ENCODE measurements at regions not wholly inside any gene's neighbourhood (a gene's known extent, or its start where the extent isn't known, plus 50 kb on each side); places are given as distances from the start of the nearest gene placed in this dataset.

DNA sequence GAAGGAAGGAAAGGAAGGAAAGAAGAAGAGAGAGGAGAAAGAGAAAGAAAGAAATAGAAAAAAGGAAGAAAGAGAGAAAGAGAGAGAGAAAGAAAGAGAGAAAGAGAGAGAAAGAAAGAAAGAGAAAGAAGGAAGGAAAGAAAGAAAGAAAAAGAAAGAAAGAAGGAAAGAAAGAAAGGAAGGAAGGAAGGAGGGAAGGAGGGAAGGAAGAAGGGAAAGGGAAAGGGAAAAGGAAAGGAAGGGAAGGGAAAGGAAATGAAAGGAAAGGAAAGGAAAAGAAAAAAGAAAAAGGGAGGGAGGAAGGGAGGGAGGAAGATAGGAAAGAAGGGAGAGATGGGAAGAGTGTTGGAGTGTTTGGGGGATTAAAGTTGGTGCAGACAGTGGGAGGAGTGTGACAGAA lies 450.1 kb downstream of the GBE1 start:
- Histone ChIP-seq H3K79me2 (ENCODE audit: insufficient read depth, low read depth, low read length) (no peaks in the 10 kb centered on the region), H3K27ac (ENCODE audit: low read depth, low read length, poor library complexity, severe bottlenecking) (no peak overlapping the region), H4K20me1 (ENCODE audit: insufficient read depth, low read length) (no peaks in the 10 kb centered on the region), H3K36me3 (ENCODE audit: insufficient read depth, low read length) (no peaks in the 10 kb centered on the region), H3K4me3 (ENCODE audit: low read depth, low read length, poor library complexity, severe bottlenecking) (no peak overlapping the region), H3K4me2 (ENCODE audit: low read length) (no peak overlapping the region), H3K4me1 (ENCODE audit: insufficient read depth, low read length, poor library complexity, severe bottlenecking) (no peaks in the 10 kb centered on the region), H2AFZ (ENCODE audit: low read length) (no peak overlapping the region), H3K9me2 (ENCODE audit: insufficient read depth, low read length) (no peaks in the 10 kb centered on the region), H3K9me3 (ENCODE audit: low read length) (no peaks in the 10 kb centered on the region)
- BruUV-seq (replicated peaks) = no TSS peak
- TF ChIP-seq, protein P1, sequence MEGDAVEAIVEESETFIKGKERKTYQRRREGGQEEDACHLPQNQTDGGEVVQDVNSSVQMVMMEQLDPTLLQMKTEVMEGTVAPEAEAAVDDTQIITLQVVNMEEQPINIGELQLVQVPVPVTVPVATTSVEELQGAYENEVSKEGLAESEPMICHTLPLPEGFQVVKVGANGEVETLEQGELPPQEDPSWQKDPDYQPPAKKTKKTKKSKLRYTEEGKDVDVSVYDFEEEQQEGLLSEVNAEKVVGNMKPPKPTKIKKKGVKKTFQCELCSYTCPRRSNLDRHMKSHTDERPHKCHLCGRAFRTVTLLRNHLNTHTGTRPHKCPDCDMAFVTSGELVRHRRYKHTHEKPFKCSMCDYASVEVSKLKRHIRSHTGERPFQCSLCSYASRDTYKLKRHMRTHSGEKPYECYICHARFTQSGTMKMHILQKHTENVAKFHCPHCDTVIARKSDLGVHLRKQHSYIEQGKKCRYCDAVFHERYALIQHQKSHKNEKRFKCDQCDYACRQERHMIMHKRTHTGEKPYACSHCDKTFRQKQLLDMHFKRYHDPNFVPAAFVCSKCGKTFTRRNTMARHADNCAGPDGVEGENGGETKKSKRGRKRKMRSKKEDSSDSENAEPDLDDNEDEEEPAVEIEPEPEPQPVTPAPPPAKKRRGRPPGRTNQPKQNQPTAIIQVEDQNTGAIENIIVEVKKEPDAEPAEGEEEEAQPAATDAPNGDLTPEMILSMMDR (conservative IDR thresholded peaks at IDR 0.05; ENCODE audit: low read length) = no peak
- TF ChIP-seq EZH2phosphoT487 (IDR thresholded peaks at IDR 0.05; ENCODE audit: borderline replicate concordance, low read depth, low read length) = no peak
- intact Hi-C loops (cut with micrococcal nuclease; ENCODE audit: unreplicated experiment) = no loop called here
- POLR2A ChIA-PET = no interaction called here
- DNase-seq (ENCODE audit: low spot score) = no peak
- CTCF ChIA-PET (ENCODE audit: unreplicated experiment) = no interaction called here

DNA sequence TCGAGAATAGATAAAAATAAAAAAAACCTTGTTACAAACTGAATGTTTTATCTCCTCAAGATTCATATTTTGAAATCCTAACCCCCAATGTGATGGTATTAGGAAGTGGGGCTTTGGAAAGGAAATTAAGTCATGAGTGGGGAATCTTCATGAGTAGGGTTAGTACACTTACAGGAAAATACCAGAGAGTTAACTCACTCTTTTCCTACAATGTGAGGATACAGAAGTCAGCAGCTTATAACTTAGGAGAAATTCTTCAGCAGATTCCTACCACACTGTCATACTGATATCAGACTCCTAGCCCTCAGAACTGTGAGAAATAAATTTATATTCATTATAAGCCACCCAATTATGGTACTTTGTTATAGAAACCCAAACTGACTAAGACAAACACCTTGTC lies 453.1 kb downstream of the GBE1 start:
- DNase-seq (ENCODE audit: low spot score) = no peak
- intact Hi-C loops (cut with micrococcal nuclease; ENCODE audit: unreplicated experiment) = no loop called here
- Histone ChIP-seq H3K36me3 (ENCODE audit: insufficient read depth, low read length) (no peaks in the 10 kb centered on the region), H3K27ac (ENCODE audit: low read depth, low read length, poor library complexity, severe bottlenecking) (no peak overlapping the region), H3K79me2 (ENCODE audit: insufficient read depth, low read depth, low read length) (no peaks in the 10 kb centered on the region), H3K9me2 (ENCODE audit: insufficient read depth, low read length) (no peaks in the 10 kb centered on the region), H3K4me2 (ENCODE audit: low read length) (no peak overlapping the region), H3K9me3 (ENCODE audit: low read length) (no peaks in the 10 kb centered on the region), H3K4me1 (ENCODE audit: insufficient read depth, low read length, poor library complexity, severe bottlenecking) (no peaks in the 10 kb centered on the region), H2AFZ (ENCODE audit: low read length) (no peak overlapping the region), H4K20me1 (ENCODE audit: insufficient read depth, low read length) (no peaks in the 10 kb centered on the region), H3K4me3 (ENCODE audit: low read depth, low read length, poor library complexity, severe bottlenecking) (no peak overlapping the region)
- POLR2A ChIA-PET = no interaction called here
- TF ChIP-seq, protein P1 (conservative IDR thresholded peaks at IDR 0.05; ENCODE audit: low read length) = no peak
- TF ChIP-seq EZH2phosphoT487 (IDR thresholded peaks at IDR 0.05; ENCODE audit: borderline replicate concordance, low read depth, low read length) = no peak
- CTCF ChIA-PET (ENCODE audit: unreplicated experiment) = no interaction called here
- BruUV-seq (replicated peaks) = no TSS peak

DNA sequence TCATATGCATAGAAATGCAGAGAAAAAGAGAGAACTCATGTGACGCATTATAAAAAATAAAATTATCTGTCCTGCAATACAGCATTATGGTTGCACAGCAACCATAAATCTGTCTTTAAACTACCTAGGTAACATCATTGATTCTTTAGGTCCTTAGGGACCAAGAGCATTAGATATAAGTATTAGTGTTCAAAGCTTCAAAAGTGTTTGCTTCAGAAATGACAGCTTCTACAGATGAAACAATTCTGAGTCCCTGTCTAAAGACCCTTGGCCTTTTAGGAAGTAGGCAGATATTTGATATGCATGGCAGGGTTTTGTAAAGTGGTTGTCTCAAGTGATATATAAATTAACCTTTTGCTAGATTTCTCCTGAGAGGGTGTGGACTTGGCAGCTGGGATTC lies 454.2 kb downstream of the GBE1 start:
- Histone ChIP-seq H3K4me2 (ENCODE audit: low read length) (no peak overlapping the region), H3K4me1 (ENCODE audit: insufficient read depth, low read length, poor library complexity, severe bottlenecking) (no peaks in the 10 kb centered on the region), H2AFZ (ENCODE audit: low read length) (no peak overlapping the region; the same call in 1 of the 2 replicates), H3K9me3 (ENCODE audit: low read length) (no peaks in the 10 kb centered on the region), H3K9me2 (ENCODE audit: insufficient read depth, low read length) (no peaks in the 10 kb centered on the region), H3K79me2 (ENCODE audit: insufficient read depth, low read depth, low read length) (no peaks in the 10 kb centered on the region), H4K20me1 (ENCODE audit: insufficient read depth, low read length) (no peaks in the 10 kb centered on the region), H3K36me3 (ENCODE audit: insufficient read depth, low read length) (no peaks in the 10 kb centered on the region), H3K27ac (ENCODE audit: low read depth, low read length, poor library complexity, severe bottlenecking) (no peak overlapping the region), H3K4me3 (ENCODE audit: low read depth, low read length, poor library complexity, severe bottlenecking) (no peak overlapping the region)
- intact Hi-C loops (cut with micrococcal nuclease; ENCODE audit: unreplicated experiment) = no loop called here
- POLR2A ChIA-PET = no interaction called here
- no TSS peak for BruUV-seq (replicated peaks)
- TF ChIP-seq EZH2phosphoT487 (IDR thresholded peaks at IDR 0.05; ENCODE audit: borderline replicate concordance, low read depth, low read length) = no peak
- TF ChIP-seq, protein P1 (conservative IDR thresholded peaks at IDR 0.05; ENCODE audit: low read length) = no peak
- no peak for DNase-seq (ENCODE audit: low spot score)
- CTCF ChIA-PET (ENCODE audit: unreplicated experiment) = no interaction called here
